Nephron progenitor cell (in vitro differentiated cells): ENCODE measurements at regions not wholly inside any gene's neighbourhood (a gene's known extent, or its start where the extent isn't known, plus 50 kb on each side); places are given as distances from the start of the nearest gene placed in this dataset.
A peak's percentile ranks its signal among the peaks of the same experiment; 100 is the strongest.
"Not testable (repeated sequence)": the region's sequence is repeated elsewhere in the genome, so short reads cannot be mapped to it uniquely, and the experiment has no call there.

Experiments used
- DNase-seq: peaks from one replicate; pipeline ENCODE4 v3.0.0; 2021
- H3K27ac Mint-ChIP-seq: 2 replicates; pipeline ENCODE4 v1.8.0; 2021; ENCODE audit warnings: mild to moderate bottlenecking, moderate library complexity, mixed read lengths
- H3K27me3 Mint-ChIP-seq: 2 replicates; pipeline ENCODE4 v1.8.0; 2021; ENCODE audit warnings: mild to moderate bottlenecking, low read depth, mixed read lengths; ENCODE audit not compliant: poor library complexity
- H3K36me3 Mint-ChIP-seq: 2 replicates; pipeline ENCODE4 v1.8.0; 2021; ENCODE audit warnings: low read depth, mixed read lengths
- H3K4me1 Mint-ChIP-seq: 2 replicates; pipeline ENCODE4 v1.8.0; 2021; ENCODE audit warnings: mixed read lengths
- H3K4me3 Mint-ChIP-seq: 2 replicates; pipeline ENCODE4 v1.8.0; 2021; ENCODE audit warnings: mild to moderate bottlenecking, moderate library complexity, mixed read lengths
- H3K9me3 Mint-ChIP-seq: 2 replicates; pipeline ENCODE4 v1.8.0; 2021; ENCODE audit warnings: mild to moderate bottlenecking, moderate library complexity, mixed read lengths
- CTCF ChIP-seq: fragments of 200-600 bp; sonication (generic); IDR thresholded peaks from 2 replicates; pipeline ENCODE4 v1.5.0; 2021; ENCODE audit warnings: antibody characterized with exemption

- no peaks in the 10 kb centered on the region for H3K4me1 Mint-ChIP-seq
- no peak for DNase-seq
- no peaks in the 10 kb centered on the region for H3K9me3 Mint-ChIP-seq
- no peaks in the 10 kb centered on the region for H3K36me3 Mint-ChIP-seq
- no peak overlapping the region for H3K27ac Mint-ChIP-seq
- TF ChIP-seq CTCF, result no peak
- no peak overlapping the region for H3K4me3 Mint-ChIP-seq
- no peaks in the 10 kb centered on the region for H3K27me3 Mint-ChIP-seq
Observed at GRCh38 chr9:29150606-29151005, 1577.3 kb upstream of the C9orf72 start.

GRCh38 chr9:29160763-29161353 lies 1587.6 kb upstream of the C9orf72 start:
- Mint-ChIP-seq H3K27ac (no peak overlapping the region), H3K27me3 (no peaks in the 10 kb centered on the region), H3K4me1 (no peaks in the 10 kb centered on the region), H3K4me3 (no peak overlapping the region), H3K36me3 (no peaks in the 10 kb centered on the region), H3K9me3 (no peaks in the 10 kb centered on the region)
- TF ChIP-seq CTCF, result no peak
- DNase-seq, result no peak

- Mint-ChIP-seq H3K4me3 (no peak overlapping the region), H3K36me3 (no peaks in the 10 kb centered on the region), H3K27ac (no peak overlapping the region), H3K27me3 (no peaks in the 10 kb centered on the region), H3K4me1 (no peaks in the 10 kb centered on the region), H3K9me3 (no peaks in the 10 kb centered on the region)
- no peak for DNase-seq
- no peak for TF ChIP-seq CTCF
Observed at GRCh38 chr9:29174136-29174535, 1600.9 kb upstream of the C9orf72 start.

GRCh38 chr9:29176231-29176630 lies 1603.0 kb upstream of the C9orf72 start:
- no peak for TF ChIP-seq CTCF
- H3K27me3 Mint-ChIP-seq, result no peaks in the 10 kb centered on the region
- H3K27ac Mint-ChIP-seq, result peak overlapping the region; percentile 58
- no peaks in the 10 kb centered on the region for H3K4me1 Mint-ChIP-seq
- DNase-seq, result no peak
- no peaks in the 10 kb centered on the region for H3K36me3 Mint-ChIP-seq
- no peaks in the 10 kb centered on the region for H3K9me3 Mint-ChIP-seq
- no peak overlapping the region for H3K4me3 Mint-ChIP-seq

- no peak for DNase-seq
- H3K27me3 Mint-ChIP-seq, result no peaks in the 10 kb centered on the region
- H3K36me3 Mint-ChIP-seq, result no peaks in the 10 kb centered on the region
- no peaks in the 10 kb centered on the region for H3K4me1 Mint-ChIP-seq
- no peak overlapping the region for H3K27ac Mint-ChIP-seq
- no peak for TF ChIP-seq CTCF
- H3K9me3 Mint-ChIP-seq, result no peaks in the 10 kb centered on the region
- no peak overlapping the region for H3K4me3 Mint-ChIP-seq
Observed at GRCh38 chr9:29176786-29177185, 1603.5 kb upstream of the C9orf72 start.

- Mint-ChIP-seq H3K4me1 (no peaks in the 10 kb centered on the region), H3K36me3 (no peaks in the 10 kb centered on the region), H3K9me3 (no peaks in the 10 kb centered on the region), H3K4me3 (no peak overlapping the region), H3K27ac (no peak overlapping the region), H3K27me3 (no peaks in the 10 kb centered on the region)
- DNase-seq, result no peak
- TF ChIP-seq CTCF, result no peak
Observed at GRCh38 chr9:29183971-29184370, 1610.7 kb upstream of the C9orf72 start.

- not testable (repeated sequence) for H3K27me3 Mint-ChIP-seq, H3K27ac Mint-ChIP-seq
Observed at GRCh38 chr9:29188771-29189170, 1615.5 kb upstream of the C9orf72 start.

GRCh38 chr9:29189221-29189620 lies 1615.9 kb upstream of the C9orf72 start:
- not testable (repeated sequence) for H3K4me1 Mint-ChIP-seq, H3K4me3 Mint-ChIP-seq, H3K27me3 Mint-ChIP-seq, H3K27ac Mint-ChIP-seq, H3K9me3 Mint-ChIP-seq, H3K36me3 Mint-ChIP-seq, DNase-seq

More at GRCh38 chr9:29188771-29189170, 1615.5 kb upstream of the C9orf72 start:
- H3K4me1 Mint-ChIP-seq, DNase-seq, H3K4me3 Mint-ChIP-seq, H3K36me3 Mint-ChIP-seq, H3K9me3 Mint-ChIP-seq: not testable (repeated sequence)
